ENCODE measurements at regions not wholly inside any gene's neighbourhood (a gene's known extent, or its start where the extent isn't known, plus 50 kb on each side); places are given as distances from the start of the nearest gene placed in this dataset.

DNA sequence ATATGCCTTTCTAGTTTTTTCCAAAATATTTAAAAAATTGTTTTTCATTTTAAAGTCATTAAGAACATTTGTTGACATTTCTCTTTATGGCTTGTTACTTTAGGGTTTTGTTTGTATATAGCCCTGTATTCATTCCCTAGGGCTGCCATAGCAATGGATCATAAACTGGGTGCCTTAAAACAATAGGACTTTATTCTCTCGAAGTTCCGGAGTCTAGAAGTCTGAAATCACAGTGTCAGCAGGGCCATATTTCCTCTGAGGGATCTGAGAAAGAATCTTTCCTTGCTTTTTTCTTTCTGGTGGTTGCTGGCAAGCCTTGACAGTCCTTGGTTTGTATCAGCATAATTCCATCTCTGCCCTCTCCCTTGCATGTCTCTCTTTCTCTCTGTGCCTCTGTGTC lies 63.4 kb upstream of the CADPS start:
- ATAC-seq: no peak
- TF ChIP-seq ARNTL (CRISPR knock-in tag; IDR thresholded peaks at IDR 0.05; ENCODE audit: borderline replicate concordance, low read depth) (no peak), ESRRG (CRISPR knock-in tag; IDR thresholded peaks at IDR 0.05) (no peak), PPARA (CRISPR knock-in tag; IDR thresholded peaks at IDR 0.05; ENCODE audit: borderline replicate concordance) (no peak), ZNF8 (CRISPR knock-in tag; IDR thresholded peaks at IDR 0.05) (no peak), RARB (CRISPR knock-in tag; IDR thresholded peaks at IDR 0.05) (no peak), BACH2 (CRISPR knock-in tag; IDR thresholded peaks at IDR 0.05; ENCODE audit: borderline replicate concordance) (no peak), ZFP30 (CRISPR knock-in tag; IDR thresholded peaks at IDR 0.05) (no peak), TOX (CRISPR knock-in tag; IDR thresholded peaks at IDR 0.05; ENCODE audit: borderline replicate concordance) (no peak), ISL1 (CRISPR knock-in tag; IDR thresholded peaks at IDR 0.05) (no peak), CSDC2 (CRISPR knock-in tag; IDR thresholded peaks at IDR 0.05) (no peak), ZFP3 (CRISPR knock-in tag; IDR thresholded peaks at IDR 0.05) (no peak), ZNF565 (CRISPR knock-in tag; conservative IDR thresholded peaks at IDR 0.05; ENCODE audit: low read depth) (no peak), TCF4 (CRISPR knock-in tag; IDR thresholded peaks at IDR 0.05; ENCODE audit: borderline replicate concordance) (no peak), SNAI2 (CRISPR knock-in tag; IDR thresholded peaks at IDR 0.05) (no peak)
- TF ChIP-seq, protein P1, sequence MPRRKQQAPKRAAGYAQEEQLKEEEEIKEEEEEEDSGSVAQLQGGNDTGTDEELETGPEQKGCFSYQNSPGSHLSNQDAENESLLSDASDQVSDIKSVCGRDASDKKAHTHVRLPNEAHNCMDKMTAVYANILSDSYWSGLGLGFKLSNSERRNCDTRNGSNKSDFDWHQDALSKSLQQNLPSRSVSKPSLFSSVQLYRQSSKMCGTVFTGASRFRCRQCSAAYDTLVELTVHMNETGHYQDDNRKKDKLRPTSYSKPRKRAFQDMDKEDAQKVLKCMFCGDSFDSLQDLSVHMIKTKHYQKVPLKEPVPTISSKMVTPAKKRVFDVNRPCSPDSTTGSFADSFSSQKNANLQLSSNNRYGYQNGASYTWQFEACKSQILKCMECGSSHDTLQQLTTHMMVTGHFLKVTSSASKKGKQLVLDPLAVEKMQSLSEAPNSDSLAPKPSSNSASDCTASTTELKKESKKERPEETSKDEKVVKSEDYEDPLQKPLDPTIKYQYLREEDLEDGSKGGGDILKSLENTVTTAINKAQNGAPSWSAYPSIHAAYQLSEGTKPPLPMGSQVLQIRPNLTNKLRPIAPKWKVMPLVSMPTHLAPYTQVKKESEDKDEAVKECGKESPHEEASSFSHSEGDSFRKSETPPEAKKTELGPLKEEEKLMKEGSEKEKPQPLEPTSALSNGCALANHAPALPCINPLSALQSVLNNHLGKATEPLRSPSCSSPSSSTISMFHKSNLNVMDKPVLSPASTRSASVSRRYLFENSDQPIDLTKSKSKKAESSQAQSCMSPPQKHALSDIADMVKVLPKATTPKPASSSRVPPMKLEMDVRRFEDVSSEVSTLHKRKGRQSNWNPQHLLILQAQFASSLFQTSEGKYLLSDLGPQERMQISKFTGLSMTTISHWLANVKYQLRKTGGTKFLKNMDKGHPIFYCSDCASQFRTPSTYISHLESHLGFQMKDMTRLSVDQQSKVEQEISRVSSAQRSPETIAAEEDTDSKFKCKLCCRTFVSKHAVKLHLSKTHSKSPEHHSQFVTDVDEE (CRISPR knock-in tag; IDR thresholded peaks at IDR 0.05): no peak
- TF ChIP-seq, protein P2, sequence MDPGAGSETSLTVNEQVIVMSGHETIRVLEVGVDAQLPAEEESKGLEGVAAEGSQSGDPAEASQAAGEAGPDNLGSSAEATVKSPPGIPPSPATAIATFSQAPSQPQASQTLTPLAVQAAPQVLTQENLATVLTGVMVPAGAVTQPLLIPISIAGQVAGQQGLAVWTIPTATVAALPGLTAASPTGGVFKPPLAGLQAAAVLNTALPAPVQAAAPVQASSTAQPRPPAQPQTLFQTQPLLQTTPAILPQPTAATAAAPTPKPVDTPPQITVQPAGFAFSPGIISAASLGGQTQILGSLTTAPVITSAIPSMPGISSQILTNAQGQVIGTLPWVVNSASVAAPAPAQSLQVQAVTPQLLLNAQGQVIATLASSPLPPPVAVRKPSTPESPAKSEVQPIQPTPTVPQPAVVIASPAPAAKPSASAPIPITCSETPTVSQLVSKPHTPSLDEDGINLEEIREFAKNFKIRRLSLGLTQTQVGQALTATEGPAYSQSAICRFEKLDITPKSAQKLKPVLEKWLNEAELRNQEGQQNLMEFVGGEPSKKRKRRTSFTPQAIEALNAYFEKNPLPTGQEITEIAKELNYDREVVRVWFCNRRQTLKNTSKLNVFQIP (CRISPR knock-in tag; IDR thresholded peaks at IDR 0.05; ENCODE audit: borderline replicate concordance, low read depth): no peak
- TF ChIP-seq, protein P3, sequence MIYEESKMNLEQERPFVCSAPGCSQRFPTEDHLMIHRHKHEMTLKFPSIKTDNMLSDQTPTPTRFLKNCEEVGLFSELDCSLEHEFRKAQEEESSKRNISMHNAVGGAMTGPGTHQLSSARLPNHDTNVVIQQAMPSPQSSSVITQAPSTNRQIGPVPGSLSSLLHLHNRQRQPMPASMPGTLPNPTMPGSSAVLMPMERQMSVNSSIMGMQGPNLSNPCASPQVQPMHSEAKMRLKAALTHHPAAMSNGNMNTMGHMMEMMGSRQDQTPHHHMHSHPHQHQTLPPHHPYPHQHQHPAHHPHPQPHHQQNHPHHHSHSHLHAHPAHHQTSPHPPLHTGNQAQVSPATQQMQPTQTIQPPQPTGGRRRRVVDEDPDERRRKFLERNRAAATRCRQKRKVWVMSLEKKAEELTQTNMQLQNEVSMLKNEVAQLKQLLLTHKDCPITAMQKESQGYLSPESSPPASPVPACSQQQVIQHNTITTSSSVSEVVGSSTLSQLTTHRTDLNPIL (CRISPR knock-in tag; IDR thresholded peaks at IDR 0.05; ENCODE audit: low read depth): no peak

DNA sequence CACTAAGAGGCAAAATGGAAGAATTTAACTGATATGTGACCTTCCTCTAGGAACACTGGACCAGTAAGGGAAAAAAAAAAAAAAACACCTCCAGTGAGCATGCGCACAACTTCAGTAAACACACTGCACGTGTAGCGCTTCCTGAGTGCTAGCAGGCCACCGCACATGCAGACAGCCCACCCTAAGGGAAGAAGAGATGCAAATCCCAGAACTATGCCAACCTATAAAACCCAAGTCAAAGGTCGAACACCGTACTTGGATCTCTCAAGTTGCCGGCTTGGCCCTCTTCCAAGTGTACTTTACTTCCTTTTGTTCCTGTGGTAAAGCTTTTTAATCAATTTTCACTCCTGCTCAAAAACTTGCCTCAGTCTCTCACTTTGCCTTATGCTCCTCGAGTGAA lies 64.5 kb upstream of the CADPS start:
- no peak for ATAC-seq
- TF ChIP-seq ZNF8 (CRISPR knock-in tag; IDR thresholded peaks at IDR 0.05): no peak
- TF ChIP-seq ESRRG (CRISPR knock-in tag; IDR thresholded peaks at IDR 0.05): no peak
- TF ChIP-seq, protein P3 (CRISPR knock-in tag; IDR thresholded peaks at IDR 0.05; ENCODE audit: low read depth): no peak
- TF ChIP-seq ARNTL (CRISPR knock-in tag; IDR thresholded peaks at IDR 0.05; ENCODE audit: borderline replicate concordance, low read depth): no peak
- no peak for TF ChIP-seq CSDC2 (CRISPR knock-in tag; IDR thresholded peaks at IDR 0.05)
- no peak for TF ChIP-seq SNAI2 (CRISPR knock-in tag; IDR thresholded peaks at IDR 0.05)
- TF ChIP-seq, protein P2 (CRISPR knock-in tag; IDR thresholded peaks at IDR 0.05; ENCODE audit: borderline replicate concordance, low read depth): no peak
- no peak for TF ChIP-seq TCF4 (CRISPR knock-in tag; IDR thresholded peaks at IDR 0.05; ENCODE audit: borderline replicate concordance)
- no peak for TF ChIP-seq GLIS3 (CRISPR knock-in tag; IDR thresholded peaks at IDR 0.05)
- TF ChIP-seq PPARA (CRISPR knock-in tag; IDR thresholded peaks at IDR 0.05; ENCODE audit: borderline replicate concordance): no peak
- TF ChIP-seq, protein P4, sequence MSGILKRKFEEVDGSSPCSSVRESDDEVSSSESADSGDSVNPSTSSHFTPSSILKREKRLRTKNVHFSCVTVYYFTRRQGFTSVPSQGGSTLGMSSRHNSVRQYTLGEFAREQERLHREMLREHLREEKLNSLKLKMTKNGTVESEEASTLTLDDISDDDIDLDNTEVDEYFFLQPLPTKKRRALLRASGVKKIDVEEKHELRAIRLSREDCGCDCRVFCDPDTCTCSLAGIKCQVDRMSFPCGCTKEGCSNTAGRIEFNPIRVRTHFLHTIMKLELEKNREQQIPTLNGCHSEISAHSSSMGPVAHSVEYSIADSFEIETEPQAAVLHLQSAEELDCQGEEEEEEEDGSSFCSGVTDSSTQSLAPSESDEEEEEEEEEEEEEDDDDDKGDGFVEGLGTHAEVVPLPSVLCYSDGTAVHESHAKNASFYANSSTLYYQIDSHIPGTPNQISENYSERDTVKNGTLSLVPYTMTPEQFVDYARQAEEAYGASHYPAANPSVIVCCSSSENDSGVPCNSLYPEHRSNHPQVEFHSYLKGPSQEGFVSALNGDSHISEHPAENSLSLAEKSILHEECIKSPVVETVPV (CRISPR knock-in tag; IDR thresholded peaks at IDR 0.05): no peak
